Vagina (tissue), 2 donors: ENCODE measurements at regions not wholly inside any gene's neighbourhood (a gene's known extent, or its start where the extent isn't known, plus 50 kb on each side); places are given as distances from the start of the nearest gene placed in this dataset.

Experiments used
- DNase-seq, 2 donors: peaks; one replicate each; pipeline ENCODE4 v3.0.0-alpha.2; 2017; ENCODE audit errors: extremely low spot score in 2 of 2
- H3K27ac ChIP-seq: fragments of 200-600 bp; sonication (generic); one replicate; pipeline ENCODE4 v1.5.1; 2019
- H3K27me3 ChIP-seq: fragments of 200-600 bp; sonication (generic); one replicate; pipeline ENCODE4 v1.5.1; 2019
- H3K36me3 ChIP-seq, 2 donors: fragments of 200-600 bp; sonication (generic); one replicate each; pipeline ENCODE4 v1.5.1; 2017 to 2019
- H3K4me1 ChIP-seq: fragments of 200-600 bp; sonication (generic); one replicate; pipeline ENCODE4 v1.5.1; 2019
- H3K4me3 ChIP-seq, 2 donors: fragments of 200-600 bp; sonication (generic); 1 replicate in 1 of 2; 2 replicates in 1 of 2; pipeline ENCODE4 v1.5.1; 2016 to 2019
- H3K9me3 ChIP-seq: fragments of 200-600 bp; sonication (generic); one replicate; pipeline ENCODE4 v1.5.1; 2019
- POLR2A ChIP-seq, 2 donors: fragments of 450-650 bp; IDR thresholded peaks; one replicate each; pipeline ENCODE4 v1.6.1; 2017; ENCODE audit warnings: antibody characterized with exemption in 2 of 2, mild to moderate bottlenecking in 2 of 2, moderate library complexity in 2 of 2
- POLR2AphosphoS5 ChIP-seq, 2 donors: sonication (generic); formaldehyde crosslinking; IDR thresholded peaks; one replicate each; pipeline ENCODE4 v1.9.0; 2017; ENCODE audit warnings: antibody characterized with exemption in 2 of 2, mild to moderate bottlenecking in 2 of 2, low read depth in 1 of 2; ENCODE audit not compliant: insufficient read depth in 1 of 2
- intact Hi-C: fragments of 100-400 bp; cut with DNase I; formaldehyde crosslinking; loops from one replicate; pipeline ENCODE4 v1.15.1; 2023
- TF ChIP-seq, protein P1 (sequence below), 3 experiments: fragments of 450-650 bp in 2 of 3; fragments of 200-600 bp in 1 of 3; sonication (generic) in 1 of 3; IDR thresholded peaks; one replicate each; pipeline ENCODE4 v1.5.1; 2017 to 2019; ENCODE audit warnings: antibody characterized with exemption in 3 of 3, mild to moderate bottlenecking in 2 of 3, moderate library complexity in 2 of 3

DNA sequence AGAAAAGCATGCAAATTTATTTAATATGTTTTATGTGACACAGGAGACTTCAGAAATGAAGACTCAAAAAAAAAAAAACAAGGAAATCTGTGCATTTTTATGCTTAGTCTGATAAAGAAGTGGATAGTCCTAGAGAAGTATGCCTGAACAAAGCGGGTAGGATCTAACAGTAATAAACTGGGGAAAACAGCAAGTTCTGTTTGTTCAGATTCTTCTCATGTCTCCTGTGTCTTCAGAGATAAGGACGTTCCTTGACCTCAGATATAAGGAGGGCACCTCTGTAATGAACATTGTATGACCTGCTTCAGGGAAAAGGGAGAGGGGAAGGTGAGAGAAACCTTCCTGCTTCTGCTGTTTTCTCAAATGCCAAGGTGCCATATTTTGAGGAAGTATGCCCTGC, 67.7 kb upstream of the TNFSF18 start:
- no peaks in the 10 kb centered on the region for H3K9me3 ChIP-seq
- DNase-seq, result no peak
- H3K27ac ChIP-seq, result no peak overlapping the region
- H3K4me1 ChIP-seq, result peaks cover 12% of the 10 kb centered on the region
- TF ChIP-seq, protein P1, sequence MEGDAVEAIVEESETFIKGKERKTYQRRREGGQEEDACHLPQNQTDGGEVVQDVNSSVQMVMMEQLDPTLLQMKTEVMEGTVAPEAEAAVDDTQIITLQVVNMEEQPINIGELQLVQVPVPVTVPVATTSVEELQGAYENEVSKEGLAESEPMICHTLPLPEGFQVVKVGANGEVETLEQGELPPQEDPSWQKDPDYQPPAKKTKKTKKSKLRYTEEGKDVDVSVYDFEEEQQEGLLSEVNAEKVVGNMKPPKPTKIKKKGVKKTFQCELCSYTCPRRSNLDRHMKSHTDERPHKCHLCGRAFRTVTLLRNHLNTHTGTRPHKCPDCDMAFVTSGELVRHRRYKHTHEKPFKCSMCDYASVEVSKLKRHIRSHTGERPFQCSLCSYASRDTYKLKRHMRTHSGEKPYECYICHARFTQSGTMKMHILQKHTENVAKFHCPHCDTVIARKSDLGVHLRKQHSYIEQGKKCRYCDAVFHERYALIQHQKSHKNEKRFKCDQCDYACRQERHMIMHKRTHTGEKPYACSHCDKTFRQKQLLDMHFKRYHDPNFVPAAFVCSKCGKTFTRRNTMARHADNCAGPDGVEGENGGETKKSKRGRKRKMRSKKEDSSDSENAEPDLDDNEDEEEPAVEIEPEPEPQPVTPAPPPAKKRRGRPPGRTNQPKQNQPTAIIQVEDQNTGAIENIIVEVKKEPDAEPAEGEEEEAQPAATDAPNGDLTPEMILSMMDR (IDR thresholded peaks at IDR 0.05), result no peak
- TF ChIP-seq POLR2AphosphoS5 (IDR thresholded peaks at IDR 0.05; ENCODE audit: insufficient read depth in 1 of 2, low read depth in 1 of 2) (no peak), POLR2A (IDR thresholded peaks at IDR 0.05) (no peak)
- intact Hi-C loops, result no loop called here
- H3K36me3 ChIP-seq, result no peaks in the 10 kb centered on the region
- H3K27me3 ChIP-seq, result no peaks in the 10 kb centered on the region
- no peak overlapping the region for H3K4me3 ChIP-seq

DNA sequence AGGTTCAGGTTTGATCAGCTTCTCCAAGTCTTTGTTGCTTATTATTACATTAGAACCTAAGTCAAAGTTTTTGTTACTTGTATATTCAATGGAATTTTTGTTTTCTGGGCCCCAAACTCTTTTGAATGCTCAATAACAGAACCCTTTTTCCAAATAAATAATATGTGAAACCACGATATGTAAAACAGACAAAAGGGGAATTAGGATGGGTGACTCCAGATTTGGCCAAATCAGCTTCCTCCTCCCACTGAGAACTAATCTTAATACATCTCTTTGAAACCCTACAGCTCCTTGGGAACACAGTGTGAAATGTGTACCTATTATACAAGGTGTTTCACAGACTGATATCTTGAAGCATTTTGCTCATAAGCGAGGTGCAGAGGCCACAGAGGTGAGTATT, 67.0 kb upstream of the TNFSF18 start:
- no peak for DNase-seq
- intact Hi-C loops, result no loop called here
- Histone ChIP-seq H3K27ac (no peak overlapping the region), H3K36me3 (no peaks in the 10 kb centered on the region), H3K4me3 (no peak overlapping the region), H3K4me1 (peaks cover 8% of the 10 kb centered on the region), H3K27me3 (no peaks in the 10 kb centered on the region), H3K9me3 (no peaks in the 10 kb centered on the region)
- TF ChIP-seq, protein P1 (IDR thresholded peaks at IDR 0.05), result no peak
- TF ChIP-seq POLR2A (IDR thresholded peaks at IDR 0.05) (no peak), POLR2AphosphoS5 (IDR thresholded peaks at IDR 0.05; ENCODE audit: insufficient read depth in 1 of 2, low read depth in 1 of 2) (no peak)

DNA sequence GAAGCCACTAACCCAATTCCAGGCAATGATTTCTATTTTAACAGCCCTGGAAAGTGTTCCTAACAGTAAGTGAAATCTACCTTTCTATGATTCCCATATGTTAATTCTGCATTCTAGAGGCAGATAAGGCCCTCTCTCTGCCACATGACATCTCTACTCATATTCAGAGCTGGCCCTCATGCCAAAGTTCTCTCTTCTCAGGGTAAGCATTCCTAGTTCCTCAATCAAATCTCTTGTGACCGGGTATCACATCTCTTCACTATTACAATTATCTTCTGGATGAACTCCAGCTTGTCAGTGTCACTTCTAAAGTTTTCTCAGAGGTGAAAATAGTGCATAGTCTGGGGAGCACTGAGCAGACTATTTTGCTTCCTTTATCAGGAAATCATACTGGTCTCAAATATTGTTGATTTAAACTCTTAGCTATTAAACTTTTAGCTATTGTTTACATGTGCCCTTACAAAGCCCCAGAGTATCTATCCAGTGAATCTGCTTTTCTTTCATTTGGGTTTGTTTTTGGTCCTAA, 66.4 kb upstream of the TNFSF18 start:
- Histone ChIP-seq H3K4me3 (no peak overlapping the region), H3K9me3 (no peaks in the 10 kb centered on the region), H3K36me3 (no peaks in the 10 kb centered on the region), H3K27me3 (no peaks in the 10 kb centered on the region), H3K27ac (no peak overlapping the region), H3K4me1 (peaks cover 3% of the 10 kb centered on the region)
- DNase-seq, result no peak
- intact Hi-C loops, result no loop called here
- TF ChIP-seq POLR2A (IDR thresholded peaks at IDR 0.05) (no peak), POLR2AphosphoS5 (IDR thresholded peaks at IDR 0.05; ENCODE audit: insufficient read depth in 1 of 2, low read depth in 1 of 2) (no peak)
- TF ChIP-seq, protein P1 (IDR thresholded peaks at IDR 0.05), result no peak

DNA sequence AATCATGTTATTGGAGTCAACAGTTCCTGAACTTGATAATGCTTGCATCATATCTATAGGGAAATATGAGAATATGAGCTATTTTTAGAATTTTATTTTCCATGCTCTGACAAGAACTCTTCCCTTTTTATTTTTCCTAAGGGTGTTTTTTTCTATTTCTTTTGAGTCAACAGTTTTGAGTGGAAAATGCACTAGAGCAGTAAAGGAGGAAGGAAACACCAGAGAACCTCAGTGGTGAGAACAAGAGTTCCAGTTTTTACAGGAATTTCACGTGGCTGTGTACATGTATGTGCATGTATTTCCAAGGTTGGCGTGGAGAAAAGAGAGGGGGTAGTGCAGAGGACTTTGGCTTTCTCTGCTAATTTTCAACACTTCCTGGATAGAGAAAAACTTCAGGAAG, 63.6 kb upstream of the TNFSF18 start:
- H3K27ac ChIP-seq, result no peak overlapping the region
- no peak overlapping the region for H3K4me3 ChIP-seq
- no peaks in the 10 kb centered on the region for H3K4me1 ChIP-seq
- H3K9me3 ChIP-seq, result no peaks in the 10 kb centered on the region
- TF ChIP-seq POLR2A (IDR thresholded peaks at IDR 0.05), result no peak
- TF ChIP-seq, protein P1 (IDR thresholded peaks at IDR 0.05), result no peak
- no peak for TF ChIP-seq POLR2AphosphoS5 (IDR thresholded peaks at IDR 0.05; ENCODE audit: insufficient read depth in 1 of 2, low read depth in 1 of 2)
- no peaks in the 10 kb centered on the region for H3K27me3 ChIP-seq
- DNase-seq, result no peak
- no peaks in the 10 kb centered on the region for H3K36me3 ChIP-seq
- intact Hi-C loops, result no loop called here

DNA sequence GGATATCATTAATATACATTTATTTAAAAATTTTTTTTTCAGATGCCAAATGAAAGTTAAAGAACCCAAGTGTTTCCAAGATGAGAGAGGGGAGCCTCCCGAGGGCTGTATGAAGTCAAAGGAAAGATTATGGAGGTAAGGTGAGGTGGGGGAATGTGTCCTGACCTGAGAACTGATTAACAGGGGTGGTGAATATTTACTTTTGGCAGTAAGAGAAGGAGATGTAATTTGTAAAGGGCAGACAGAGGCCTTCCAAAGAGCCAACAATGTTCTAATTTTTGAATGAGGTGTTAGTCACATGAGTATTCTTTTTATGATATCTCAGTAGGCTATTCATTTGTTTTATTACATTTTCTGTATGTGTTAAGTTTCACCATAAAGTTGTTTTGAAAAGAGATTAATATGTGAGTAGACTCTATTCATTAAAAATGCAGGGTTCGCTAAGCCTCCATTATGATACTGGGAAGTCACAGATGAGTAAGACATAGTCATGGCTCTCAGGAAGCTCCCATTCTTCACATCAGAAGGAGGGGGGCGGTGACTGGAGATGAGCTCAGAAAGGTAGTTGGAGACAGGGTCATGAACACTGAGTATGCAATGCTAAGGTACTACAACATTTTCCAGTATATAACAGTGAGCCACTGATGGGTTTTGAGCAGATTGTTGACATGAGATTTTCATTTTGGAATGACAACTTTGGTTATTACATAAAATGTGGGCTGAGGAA, 62.4 kb upstream of the TNFSF18 start:
- no peak for DNase-seq
- TF ChIP-seq POLR2AphosphoS5 (IDR thresholded peaks at IDR 0.05; ENCODE audit: insufficient read depth in 1 of 2, low read depth in 1 of 2) (no peak), POLR2A (IDR thresholded peaks at IDR 0.05) (no peak)
- TF ChIP-seq, protein P1 (IDR thresholded peaks at IDR 0.05), result no peak
- intact Hi-C loops, result no loop called here
- Histone ChIP-seq H3K4me1 (no peaks in the 10 kb centered on the region), H3K27ac (no peak overlapping the region), H3K4me3 (no peak overlapping the region), H3K27me3 (no peaks in the 10 kb centered on the region), H3K36me3 (no peaks in the 10 kb centered on the region), H3K9me3 (no peaks in the 10 kb centered on the region)
